IMR-90 (cell line): ENCODE measurements at regions not wholly inside any gene's neighbourhood (a gene's known extent, or its start where the extent isn't known, plus 50 kb on each side); places are given as distances from the start of the nearest gene placed in this dataset.
A peak's percentile ranks its signal among the peaks of the same experiment; 100 is the strongest.

Source experiments
- ATAC-seq: fragments of 200-7000 bp; cut with Tn5 transposase; 2 replicates; pipeline ENCODE4 v1.9.1; 2020; ENCODE audit warnings: low read depth, mild to moderate bottlenecking, moderate library complexity
- BruUV-seq: library from RNA; stranded (reverse); fragments of 400-500 nt; replicated peaks from 2 replicates; lab custom pipeline; 2021; lab: Mats Ljungman, UMichigan
- CTCF ChIA-PET: fragments of 300-600 bp; formaldehyde crosslinking; extraction: SDS; loops from one replicate; lab custom pipeline; 2021; ENCODE audit warnings: antibody characterized with exemption; lab: Yijun Ruan, JAX
- POLR2A ChIA-PET: fragments of 300-600 bp; sonication (Branson Sonifier 250); formaldehyde crosslinking; loops from one replicate; lab custom pipeline; 2022; ENCODE audit warnings: antibody characterized with exemption; ENCODE audit not compliant: unreplicated experiment; lab: Charles Lee
- DNase-seq: peaks from one replicate; pipeline ENCODE4 v3.0.0; 2013
- H2AFZ ChIP-seq: replicated peaks from 2 replicates; pipeline ENCODE3; 2013; ENCODE audit warnings: low read length, mild to moderate bottlenecking; ENCODE audit not compliant: poor library complexity
- H2AK5ac ChIP-seq: 2 replicates; pipeline ENCODE4 v1.6.1; 2013; ENCODE audit warnings: low read depth, low read length, inconsistent platforms
- H2AK9ac ChIP-seq: replicated peaks from 2 replicates; pipeline ENCODE3; 2013; ENCODE audit warnings: mild to moderate bottlenecking, low read depth, low read length, moderate library complexity; ENCODE audit not compliant: poor library complexity
- H2BK120ac ChIP-seq: 2 replicates; pipeline ENCODE4 v1.6.1; 2013; ENCODE audit warnings: low read depth, low read length, inconsistent platforms
- H2BK15ac ChIP-seq: 3 replicates; pipeline ENCODE4 v1.6.1; 2013; ENCODE audit warnings: low read depth, low read length, inconsistent platforms
- H2BK20ac ChIP-seq: 2 replicates; pipeline ENCODE4 v1.6.1; 2013; ENCODE audit warnings: low read depth, mild to moderate bottlenecking, inconsistent platforms, low read length, moderate library complexity
- H2BK5ac ChIP-seq: 2 replicates; pipeline ENCODE4 v1.6.1; 2013; ENCODE audit warnings: mild to moderate bottlenecking, low read depth, low read length, inconsistent platforms; ENCODE audit not compliant: poor library complexity, severe bottlenecking
- H3K14ac ChIP-seq: replicated peaks from 2 replicates; pipeline ENCODE4 v1.6.1; 2013; ENCODE audit warnings: low read depth, low read length, inconsistent platforms
- H3K18ac ChIP-seq: 2 replicates; pipeline ENCODE4 v1.6.1; 2013; ENCODE audit warnings: low read depth, low read length, control low read depth
- H3K23ac ChIP-seq: 2 replicates; pipeline ENCODE4 v1.6.1; 2013; ENCODE audit warnings: low read depth, low read length, inconsistent platforms
- H3K27ac ChIP-seq: 2 replicates; pipeline ENCODE4 v1.5.1; 2013; ENCODE audit warnings: mild to moderate bottlenecking, control low read depth, low read length; ENCODE audit not compliant: insufficient read depth
- H3K27me3 ChIP-seq: 2 replicates; pipeline ENCODE4 v1.6.1; 2013; ENCODE audit warnings: low read length; ENCODE audit not compliant: control insufficient read depth, insufficient read depth
- H3K36me3 ChIP-seq: 2 replicates; pipeline ENCODE4 v1.6.1; 2013; ENCODE audit warnings: low read length, mixed read lengths; ENCODE audit not compliant: control insufficient read depth, insufficient read depth
- H3K4ac ChIP-seq: 2 replicates; pipeline ENCODE4 v1.6.1; 2013; ENCODE audit warnings: low read depth, low read length, inconsistent platforms
- H3K4me1 ChIP-seq: 2 replicates; pipeline ENCODE4 v1.6.1; 2013; ENCODE audit warnings: low read length, mixed read lengths; ENCODE audit not compliant: control insufficient read depth, insufficient read depth
- H3K4me2 ChIP-seq: 2 replicates; pipeline ENCODE4 v1.6.1; 2013; ENCODE audit warnings: low read depth, mild to moderate bottlenecking, control low read depth, low read length, moderate library complexity
- H3K4me3 ChIP-seq: 2 replicates; pipeline ENCODE4 v1.5.1; 2013; ENCODE audit warnings: low read depth, mild to moderate bottlenecking, control low read depth, low read length, moderate library complexity; ENCODE audit not compliant: insufficient read depth
- H3K56ac ChIP-seq: 2 replicates; pipeline ENCODE4 v1.6.1; 2013; ENCODE audit warnings: low read length, inconsistent platforms; ENCODE audit not compliant: insufficient read depth; ENCODE audit errors: extremely low read depth
- H3K79me1 ChIP-seq, 2 experiments: 2 replicates each; pipeline ENCODE4 v1.6.1; 2013; ENCODE audit warnings: low read length in 2 of 2, inconsistent platforms in 1 of 2, low read depth in 1 of 2
- H3K9ac ChIP-seq: 2 replicates; pipeline ENCODE4 v1.6.1; 2013; ENCODE audit warnings: low read depth, low read length, control low read depth
- H3K9me1 ChIP-seq: 2 replicates; pipeline ENCODE4 v1.6.1; 2013; ENCODE audit warnings: low read length, inconsistent platforms; ENCODE audit not compliant: insufficient read depth
- H3K9me3 ChIP-seq: 2 replicates; pipeline ENCODE4 v1.6.1; 2013; ENCODE audit warnings: low read length; ENCODE audit not compliant: control insufficient read depth, insufficient read depth
- H4K20me1 ChIP-seq: 2 replicates; pipeline ENCODE4 v1.6.1; 2013; ENCODE audit warnings: low read length, inconsistent platforms; ENCODE audit not compliant: insufficient read depth
- H4K5ac ChIP-seq: 2 replicates; pipeline ENCODE4 v1.6.1; 2013; ENCODE audit warnings: mild to moderate bottlenecking, low read depth, low read length, control low read depth
- H4K8ac ChIP-seq, 2 experiments: 2 replicates each; pipeline ENCODE4 v1.6.1; 2013; ENCODE audit warnings: low read depth in 2 of 2, low read length in 2 of 2, control low read depth in 1 of 2, inconsistent platforms in 1 of 2
- H4K91ac ChIP-seq: 2 replicates; pipeline ENCODE4 v1.6.1; 2013; ENCODE audit warnings: low read depth, low read length, inconsistent platforms; ENCODE audit not compliant: insufficient read depth
- CEBPB ChIP-seq: IDR thresholded peaks from 2 replicates; pipeline ENCODE4 v1.6.1; 2012; ENCODE audit warnings: low read depth, low read length, improper control_type of control experiment
- FOS ChIP-seq: fragments of 150-350 bp; IDR thresholded peaks from 2 replicates; pipeline ENCODE4 v1.6.1; 2016; ENCODE audit warnings: low read depth, low read length
- NFE2L2 ChIP-seq: fragments of 150-350 bp; IDR thresholded peaks from 2 replicates; pipeline ENCODE4 v1.6.1; 2016; ENCODE audit warnings: low read depth, mild to moderate bottlenecking, low read length
- RCOR1 ChIP-seq: IDR thresholded peaks from 2 replicates; pipeline ENCODE4 v1.6.1; 2012; ENCODE audit warnings: mild to moderate bottlenecking, low read length, improper control_type of control experiment; ENCODE audit not compliant: insufficient replicate concordance
- USF2 ChIP-seq: fragments of 150-350 bp; IDR thresholded peaks from 2 replicates; pipeline ENCODE4 v1.6.1; 2017; ENCODE audit warnings: mild to moderate bottlenecking, antibody characterized with exemption, low read length, low read depth
- dilution Hi-C: fragments of 300-500 bp; cut with HindIII; formaldehyde crosslinking; loops from one replicate; pipeline ENCODE4 v1.14.3; 2018; ENCODE audit warnings: low sequenced_read_pairs; ENCODE audit not compliant: unreplicated experiment
- in situ Hi-C: fragments of 300-500 bp; cut with MboI; formaldehyde crosslinking; loops from 3 replicates; pipeline ENCODE4 v1.14.3; 2019; ENCODE audit warnings: low sequenced_read_pairs, inconsistent platforms, mixed read lengths
- intact Hi-C: fragments of 100-400 bp; cut with micrococcal nuclease; formaldehyde crosslinking; loops from 2 replicates; pipeline ENCODE4 v1.10.0; 2022

- Histone ChIP-seq H3K9me3 (no peaks in the 10 kb centered on the region), H3K18ac (peak overlapping the region; percentile 77; the same call in 1 of the 2 replicates), H3K9me1 (no peaks in the 10 kb centered on the region), H2BK5ac (peak overlapping the region; percentile 77), H3K4ac (peak overlapping the region; percentile 85; the same call in 1 of the 2 replicates), H4K91ac (no peak overlapping the region), H4K8ac (peak overlapping the region; percentile 6 to 74; a peak in 1 of 4 replicates), H2AFZ (no peak overlapping the region), H3K9ac (no peak overlapping the region), H3K36me3 (no peaks in the 10 kb centered on the region), H3K56ac (peak overlapping the region; percentile 2; the same call in 1 of the 2 replicates), H3K4me3 (no peak overlapping the region), H4K5ac (peak overlapping the region; percentile 38; the same call in 1 of the 2 replicates), H3K27me3 (no peaks in the 10 kb centered on the region), H3K27ac (no peak overlapping the region), H3K23ac (peak overlapping the region; percentile 89; the same call in 1 of the 2 replicates), H2AK5ac (peak overlapping the region; percentile 92; the same call in 1 of the 2 replicates), H3K79me1 (no peaks in the 10 kb centered on the region), H2BK15ac (no peak overlapping the region), H3K14ac (peak overlapping the region; percentile 85), H2BK120ac (peak overlapping the region; percentile 91; the same call in 1 of the 2 replicates), H3K4me2 (no peak overlapping the region), H2BK20ac (peak overlapping the region; percentile 96), H3K4me1 (peaks cover 4% of the 10 kb centered on the region; the same call in 1 of the 2 replicates), H4K20me1 (no peaks in the 10 kb centered on the region), H2AK9ac (no peak overlapping the region)
- DNase-seq (peak; percentile 97), ATAC-seq (peak; percentile 91)
- POLR2A ChIA-PET = interaction anchor here (0.6 kb wide), 1 partner anchor 370 kb away, joined by 3 read pairs; no protein-coding TSS in a partner anchor
- CTCF ChIA-PET = no interaction called here
- in situ Hi-C loops = no loop called here
- peak; percentile 69 for TF ChIP-seq FOS
- peak; percentile 22; the same call in 1 of the 2 replicates for TF ChIP-seq NFE2L2
- TF ChIP-seq CEBPB = no peak
- TF ChIP-seq USF2 = no peak
- peak; percentile 26 for TF ChIP-seq RCOR1
- dilution Hi-C loops = no loop called here
- intact Hi-C loops = no loop called here
- no TSS peak for BruUV-seq
These were observed 165.6 kb upstream of the S100G start for GRCh38 chrX:16484338-16484737.
